ENCODE measurements at regions not wholly inside any gene's neighbourhood (a gene's known extent, or its start where the extent isn't known, plus 50 kb on each side); places are given as distances from the start of the nearest gene placed in this dataset.

DNA sequence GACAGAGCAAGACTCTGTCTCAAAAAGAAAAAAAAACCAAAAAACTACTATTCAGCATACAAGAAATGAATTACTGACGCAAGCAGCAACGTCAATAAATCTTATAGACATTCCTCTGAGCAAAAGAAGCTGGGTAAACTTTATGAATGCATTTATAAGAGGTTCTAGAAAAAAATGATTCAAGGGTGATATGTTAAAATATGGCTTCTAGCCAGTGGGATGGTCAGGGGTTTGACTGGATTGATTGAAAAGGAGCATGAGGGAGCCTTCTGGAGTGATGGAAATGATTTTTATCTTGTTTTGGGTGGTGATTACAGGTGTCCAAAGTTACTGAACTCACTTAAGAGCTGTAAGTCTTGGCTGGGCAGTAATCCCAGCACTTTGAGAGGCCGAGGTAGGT, 64.9 kb upstream of the SALL4 start:
- no peak for DNase-seq

DNA sequence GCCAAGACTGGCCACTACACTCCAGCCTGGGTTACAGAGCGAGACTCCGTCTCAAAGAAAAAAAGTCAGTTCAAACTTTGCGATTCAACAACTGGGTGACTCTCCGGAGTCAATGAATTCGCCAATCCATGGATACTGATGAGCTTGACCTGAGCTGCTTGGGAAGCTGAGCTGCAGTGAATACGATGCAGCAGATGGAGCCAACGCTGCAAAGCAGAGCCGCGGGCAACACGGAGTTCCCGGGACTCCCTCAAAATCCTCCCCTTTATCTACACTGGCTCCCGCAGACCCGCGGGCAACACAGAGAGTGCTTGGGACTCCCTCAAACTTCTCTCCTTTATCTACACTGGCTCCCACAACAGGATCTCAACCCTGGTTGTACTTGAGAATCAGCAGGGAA, 62.6 kb upstream of the SALL4 start:
- DNase-seq, result no peak

DNA sequence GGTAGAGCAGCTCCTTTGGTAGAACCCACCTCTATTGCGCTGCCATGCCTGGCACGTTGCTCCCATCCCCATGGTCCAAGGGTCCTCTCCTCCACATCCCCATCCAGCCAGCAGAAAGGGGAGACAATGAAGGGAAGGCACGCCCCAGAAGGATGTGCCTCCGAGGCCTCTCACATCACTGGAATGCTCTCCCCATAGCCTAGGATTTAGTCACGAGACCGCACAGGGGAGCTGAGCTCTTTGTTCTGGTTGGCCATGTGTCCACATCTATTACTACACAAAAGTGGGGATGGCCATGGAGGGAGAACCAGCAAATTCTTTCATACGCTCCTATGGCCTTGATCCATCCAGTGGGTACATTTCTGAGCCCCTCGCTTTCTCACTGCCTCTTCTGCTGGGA, 60.5 kb upstream of the SALL4 start:
- no peak for DNase-seq

DNA sequence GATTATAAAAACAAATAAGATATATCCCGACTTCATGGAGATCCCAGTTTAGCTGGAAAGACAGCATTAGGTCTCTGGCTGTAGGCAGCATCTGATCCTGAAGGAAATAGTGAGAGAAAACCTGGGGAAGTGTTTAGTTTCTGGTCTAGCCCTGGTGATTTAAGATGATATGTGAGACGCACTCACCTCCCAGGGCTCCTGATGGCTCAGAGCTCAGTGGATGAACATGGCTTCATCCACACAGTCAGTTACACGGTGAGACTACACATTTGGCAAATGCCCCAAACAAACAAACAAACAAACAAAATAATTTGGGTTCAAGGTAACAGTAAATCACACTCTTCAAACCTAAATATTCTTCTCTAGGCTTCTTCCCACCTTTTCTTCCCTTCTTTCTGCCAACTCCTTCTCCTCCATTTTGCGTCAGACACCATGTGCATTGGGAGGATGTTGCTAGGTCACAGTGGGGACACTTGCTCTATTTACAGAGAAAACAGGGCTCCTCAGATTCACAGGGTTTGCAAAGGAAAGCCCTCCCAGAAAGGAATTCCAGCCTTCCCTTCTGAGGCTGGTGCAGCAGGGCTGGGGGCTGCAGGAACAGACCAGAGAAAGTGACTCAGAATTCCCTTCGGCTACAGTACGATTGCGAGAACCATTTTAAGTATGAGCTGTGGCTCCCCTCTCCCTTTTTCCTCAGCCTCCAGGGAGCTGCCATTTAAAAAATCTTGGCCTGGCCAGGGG, 59.6 kb upstream of the SALL4 start:
- no peak for DNase-seq

DNA sequence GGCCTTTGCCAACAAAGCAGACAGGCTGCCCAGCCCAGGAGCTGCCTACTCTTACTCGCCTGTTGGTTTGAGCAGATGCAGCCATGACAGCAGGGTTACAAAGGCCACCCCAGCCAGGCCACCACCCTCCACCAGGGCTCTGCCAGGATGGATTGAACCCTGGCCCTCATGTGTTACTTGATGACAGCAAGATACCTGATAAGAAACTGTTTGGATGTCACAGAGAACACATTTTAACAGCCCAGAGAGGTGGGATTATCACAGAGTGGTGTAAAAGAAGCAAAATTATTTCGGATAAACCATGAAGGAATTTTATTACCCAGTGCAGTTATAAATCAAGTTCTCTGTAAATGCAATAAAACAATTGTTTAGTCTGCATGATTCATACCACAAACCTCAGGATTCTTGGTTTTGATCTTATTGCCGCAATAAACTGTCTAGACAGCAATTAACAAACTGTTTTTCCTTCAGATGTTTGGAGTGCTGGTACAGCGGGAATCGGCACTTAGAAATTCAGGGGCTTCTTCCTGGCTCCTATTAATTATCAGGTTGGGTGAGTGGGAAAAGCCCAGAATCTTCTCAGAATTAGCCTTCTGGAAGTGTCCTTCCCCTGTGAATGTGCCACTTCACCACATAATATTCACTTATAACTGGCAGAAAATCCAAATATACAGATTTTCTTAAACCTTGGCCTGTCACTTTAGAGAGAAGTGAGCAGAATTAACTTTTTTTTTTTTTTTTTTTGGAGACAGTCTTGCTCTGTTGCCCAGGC, 58.0 kb upstream of the SALL4 start:
- DNase-seq, result no peak

DNA sequence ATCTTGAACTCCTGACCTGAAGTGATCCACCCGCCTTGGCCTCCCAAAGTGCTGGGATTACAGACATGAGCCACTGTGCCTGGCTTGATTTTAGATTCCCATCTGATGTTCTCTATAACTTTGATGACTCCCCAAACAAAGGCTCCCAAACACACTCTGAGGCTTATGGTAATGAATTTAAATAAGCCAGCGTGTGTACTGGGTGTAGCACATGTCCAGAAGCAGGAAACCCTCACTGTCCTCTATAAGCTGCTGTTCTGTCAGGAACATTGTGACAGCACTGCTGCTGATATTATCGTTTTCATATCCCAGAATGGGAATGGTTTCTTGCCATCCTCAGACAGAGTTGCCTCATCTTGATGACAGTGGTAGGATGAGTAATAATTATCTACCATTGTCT, 54.1 kb upstream of the SALL4 start:
- no peak for DNase-seq

DNA sequence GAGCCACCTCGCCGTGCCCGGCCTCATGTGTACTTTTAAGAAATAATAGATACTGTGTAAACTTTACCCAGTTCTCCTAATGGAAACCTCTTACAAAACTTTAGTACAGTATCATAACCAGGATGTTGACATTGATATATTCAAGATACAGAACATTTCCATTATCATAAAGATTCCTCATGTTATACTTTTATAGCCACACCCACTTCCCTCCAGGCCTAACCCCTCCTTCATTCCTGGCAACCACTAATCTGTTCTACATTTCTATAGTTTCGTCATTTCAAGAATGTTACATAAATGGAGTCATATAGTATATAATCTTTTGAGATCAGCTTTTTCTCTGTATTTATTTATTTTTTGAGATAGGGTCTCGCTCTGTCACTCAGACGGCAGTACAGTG, 52.6 kb upstream of the SALL4 start:
- DNase-seq, result no peak

All from activated gamma-delta T cell treated with Interleukin-2 at 50 U/mL for 16 hours (primary cell).